CD4-positive, alpha-beta T cell (primary cell): ENCODE measurements at regions not wholly inside any gene's neighbourhood (a gene's known extent, or its start where the extent isn't known, plus 50 kb on each side); places are given as distances from the start of the nearest gene placed in this dataset.

ENCODE experiments used
- ATAC-seq: fragments of 200-7000 bp; cut with Tn5 transposase; one replicate; pipeline ENCODE4 v1.10.0; 2022; ENCODE audit warnings: mild to moderate bottlenecking; ENCODE audit not compliant: poor library complexity
- CTCF ChIA-PET: fragments of 350-600 bp; sonication (Branson Sonifier 250); formaldehyde crosslinking; loops from one replicate; lab custom pipeline; 2021; ENCODE audit warnings: antibody characterized with exemption, inconsistent platforms; lab: Charles Lee
- POLR2A ChIA-PET: fragments of 350-600 bp; sonication (Branson Sonifier 250); formaldehyde crosslinking; loops from one replicate; lab custom pipeline; 2021; ENCODE audit warnings: antibody characterized with exemption, inconsistent platforms; lab: Charles Lee
- DNase-seq, 14 experiments: peaks; one replicate each; pipeline ENCODE4 v3.0.0-alpha.2; 2013 to 2020; ENCODE audit warnings: mixed read lengths in 2 of 14
- H3K27ac ChIP-seq, 2 donors: one replicate each; pipeline versions ENCODE4 v1.5.1 to v1.7.0; 2013; ENCODE audit warnings: low read length in 2 of 2, low read depth in 1 of 2, mild to moderate bottlenecking in 1 of 2
- H3K27me3 ChIP-seq, 2 experiments: 1 replicate in 1 of 2; 2 replicates in 1 of 2; pipeline versions ENCODE4 v1.6.1 to v1.7.0; 2013; ENCODE audit warnings: low read length in 2 of 2, control low read depth in 1 of 2, mild to moderate bottlenecking in 1 of 2, moderate library complexity in 1 of 2; ENCODE audit not compliant: insufficient read depth in 2 of 2, control insufficient read depth in 1 of 2
- H3K36me3 ChIP-seq: one replicate; pipeline ENCODE4 v1.6.1; 2013; ENCODE audit warnings: low read length, control low read depth; ENCODE audit not compliant: insufficient read depth
- H3K4me1 ChIP-seq: one replicate; pipeline ENCODE4 v1.6.1; 2013; ENCODE audit warnings: low read length, control low read depth; ENCODE audit not compliant: insufficient read depth
- H3K4me3 ChIP-seq: one replicate; pipeline ENCODE4 v1.5.1; 2013; ENCODE audit warnings: mild to moderate bottlenecking, low read length, moderate library complexity
- H3K9me3 ChIP-seq, 2 experiments: 1 replicate in 1 of 2; 2 replicates in 1 of 2; pipeline versions ENCODE4 v1.6.1 to v1.7.0; 2013; ENCODE audit warnings: low read length in 2 of 2, mild to moderate bottlenecking in 2 of 2, control low read depth in 1 of 2, moderate library complexity in 1 of 2; ENCODE audit not compliant: control insufficient read depth in 1 of 2, insufficient read depth in 1 of 2
- H3K27ac Mint-ChIP-seq: one replicate; pipeline ENCODE4 v1.8.0; 2020; ENCODE audit warnings: mixed read lengths
- H3K27me3 Mint-ChIP-seq: one replicate; pipeline ENCODE4 v1.8.0; 2021; ENCODE audit warnings: mixed read lengths
- H3K36me3 Mint-ChIP-seq: one replicate; pipeline ENCODE4 v1.8.0; 2021; ENCODE audit warnings: low read depth, mixed read lengths
- H3K4me1 Mint-ChIP-seq: one replicate; pipeline ENCODE4 v1.8.0; 2021; ENCODE audit warnings: low read depth, mixed read lengths
- H3K4me3 Mint-ChIP-seq: one replicate; pipeline ENCODE4 v1.8.0; 2020; ENCODE audit warnings: mild to moderate bottlenecking, mixed read lengths
- H3K9me3 Mint-ChIP-seq: one replicate; pipeline ENCODE4 v1.8.0; 2020; ENCODE audit warnings: mixed read lengths
- intact Hi-C, 2 experiments: fragments of 100-400 bp; cut with DNase I in 1 of 2; cut with micrococcal nuclease in 1 of 2; formaldehyde crosslinking; loops; one replicate each; pipeline versions ENCODE4 v1.15.1 to v1.9.0; 2023 to 2025; cut with DNase I, micrococcal nuclease
- TF ChIP-seq, protein P1 (sequence below): fragments of 200-600 bp; IDR thresholded peaks from one replicate; pipeline ENCODE4 v1.8.0; 2022; ENCODE audit warnings: antibody characterized with exemption, mild to moderate bottlenecking

DNA sequence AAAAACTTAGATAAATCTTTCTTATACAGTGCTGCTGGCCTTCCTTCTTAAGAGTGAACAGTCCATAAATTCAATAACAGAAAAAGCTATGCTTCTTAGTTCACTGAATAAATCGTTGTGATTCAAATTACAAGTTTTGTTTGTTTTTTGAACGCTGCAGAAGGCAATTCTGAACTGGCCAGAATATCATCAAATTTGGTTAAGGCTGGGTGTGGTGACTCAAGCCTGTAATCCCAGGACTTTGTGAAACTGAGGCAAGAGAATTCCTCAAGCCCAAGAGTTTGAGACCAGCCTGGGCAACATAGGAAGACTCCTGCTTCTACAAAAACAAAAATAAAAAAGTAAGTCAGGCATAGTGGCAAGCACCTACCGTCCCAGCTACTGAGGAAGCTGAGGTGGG, 111.2 kb upstream of the SLC39A10 start:
- DNase-seq (no peak), ATAC-seq (no peak)
- intact Hi-C loops: no loop called here
- TF ChIP-seq, protein P1, sequence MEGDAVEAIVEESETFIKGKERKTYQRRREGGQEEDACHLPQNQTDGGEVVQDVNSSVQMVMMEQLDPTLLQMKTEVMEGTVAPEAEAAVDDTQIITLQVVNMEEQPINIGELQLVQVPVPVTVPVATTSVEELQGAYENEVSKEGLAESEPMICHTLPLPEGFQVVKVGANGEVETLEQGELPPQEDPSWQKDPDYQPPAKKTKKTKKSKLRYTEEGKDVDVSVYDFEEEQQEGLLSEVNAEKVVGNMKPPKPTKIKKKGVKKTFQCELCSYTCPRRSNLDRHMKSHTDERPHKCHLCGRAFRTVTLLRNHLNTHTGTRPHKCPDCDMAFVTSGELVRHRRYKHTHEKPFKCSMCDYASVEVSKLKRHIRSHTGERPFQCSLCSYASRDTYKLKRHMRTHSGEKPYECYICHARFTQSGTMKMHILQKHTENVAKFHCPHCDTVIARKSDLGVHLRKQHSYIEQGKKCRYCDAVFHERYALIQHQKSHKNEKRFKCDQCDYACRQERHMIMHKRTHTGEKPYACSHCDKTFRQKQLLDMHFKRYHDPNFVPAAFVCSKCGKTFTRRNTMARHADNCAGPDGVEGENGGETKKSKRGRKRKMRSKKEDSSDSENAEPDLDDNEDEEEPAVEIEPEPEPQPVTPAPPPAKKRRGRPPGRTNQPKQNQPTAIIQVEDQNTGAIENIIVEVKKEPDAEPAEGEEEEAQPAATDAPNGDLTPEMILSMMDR: no peak
- Mint-ChIP-seq H3K9me3 (peaks cover 12% of the 10 kb centered on the region), H3K4me1 (peaks cover 51% of the 10 kb centered on the region), H3K4me3 (no peak overlapping the region), H3K27me3 (no peaks in the 10 kb centered on the region), H3K36me3 (peaks cover 8% of the 10 kb centered on the region), H3K27ac (no peak overlapping the region)
- Histone ChIP-seq H3K27me3 (no peaks in the 10 kb centered on the region), H3K36me3 (no peaks in the 10 kb centered on the region), H3K27ac (no peak overlapping the region), H3K9me3 (peaks cover 0 to 11% of the 10 kb centered on the region in 2 experiments), H3K4me1 (peaks cover 27% of the 10 kb centered on the region), H3K4me3 (no peak overlapping the region)
- CTCF ChIA-PET: interaction anchor here (2.1 kb wide), 1 partner anchor 11 kb away, joined by 7 read pairs; no protein-coding TSS in a partner anchor
- POLR2A ChIA-PET: interaction anchor here (0.9 kb wide), 1 partner anchor 10 kb away, joined by 3 read pairs; no protein-coding TSS in a partner anchor

DNA sequence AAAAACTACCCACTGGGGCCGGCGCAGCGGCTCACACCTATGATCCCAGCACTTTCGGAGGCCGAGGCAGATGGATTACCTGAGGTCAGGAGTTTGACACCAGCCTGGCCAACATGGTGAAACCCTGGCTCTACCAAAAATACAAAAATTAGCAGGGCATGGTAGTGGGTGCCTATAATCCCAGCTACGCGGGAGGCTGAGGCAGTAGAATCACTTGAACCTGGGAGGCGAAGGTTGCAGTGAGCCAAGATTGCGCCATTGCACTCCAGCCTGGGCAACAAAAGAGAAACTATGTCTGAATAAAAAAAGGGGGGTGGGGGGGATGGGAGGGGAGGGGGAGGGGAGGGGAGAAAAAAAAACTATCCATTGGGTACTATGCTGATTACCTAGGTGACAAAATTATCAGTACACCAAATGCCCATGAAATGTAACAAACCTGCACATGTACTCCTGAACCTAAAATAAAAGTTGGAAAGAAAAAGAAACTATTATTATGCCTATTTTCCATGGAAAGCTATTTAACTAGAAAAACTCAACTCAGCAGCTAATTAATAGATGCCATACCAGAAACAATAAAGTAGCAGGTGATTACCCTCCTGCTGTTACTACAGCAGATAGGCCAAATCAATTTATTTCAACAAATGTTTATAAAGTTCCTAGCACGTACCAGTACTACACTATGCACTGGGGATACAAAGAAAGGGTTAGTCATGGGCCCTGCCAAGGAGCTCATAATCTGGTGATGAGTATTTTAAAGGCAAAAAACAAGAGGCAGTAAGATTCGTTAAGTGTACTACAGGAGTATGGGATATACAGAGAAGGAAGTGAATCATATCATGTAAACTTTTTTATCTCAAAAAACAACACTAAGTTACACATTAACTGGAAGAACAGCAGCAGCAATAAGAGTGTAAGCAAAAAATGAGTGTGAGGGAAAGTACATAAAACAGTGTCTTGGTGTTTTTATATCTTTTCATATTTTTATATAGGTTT, 112.8 kb upstream of the SLC39A10 start:
- peak in 1 of 14 experiments; percentile 37 for DNase-seq
- Histone ChIP-seq H3K9me3 (peaks cover 0 to 11% of the 10 kb centered on the region in 2 experiments), H3K36me3 (no peaks in the 10 kb centered on the region), H3K4me1 (peaks cover 27% of the 10 kb centered on the region), H3K27me3 (no peaks in the 10 kb centered on the region), H3K4me3 (no peak overlapping the region), H3K27ac (peak overlapping the region; percentile 35 to 46)
- Mint-ChIP-seq H3K9me3 (peaks cover 9% of the 10 kb centered on the region), H3K27ac (peak overlapping the region; percentile 74), H3K4me1 (peaks cover 51% of the 10 kb centered on the region), H3K27me3 (no peaks in the 10 kb centered on the region), H3K36me3 (peaks cover 8% of the 10 kb centered on the region), H3K4me3 (no peak overlapping the region)
- intact Hi-C loops: no loop called here
- TF ChIP-seq, protein P1: no peak
- ATAC-seq: peak; percentile 48
- ChIA-PET CTCF (interaction anchor here (1.0 to 2.1 kb wide), 3 partner anchors 10 to 116 kb away, joined by 3 to 9 read pairs (median 7); no protein-coding TSS in a partner anchor), POLR2A (interaction anchor here (1.1 to 1.6 kb wide), 5 partner anchors 10 to 112 kb away, joined by 4 to 7 read pairs (median 5); partner anchors contain the start of gene SLC39A10)

- H3K27ac ChIP-seq: peak overlapping the region in 1 of 2 donors; percentile 46
- intact Hi-C loops: no loop called here
- H3K4me1 ChIP-seq: peaks cover 28% of the 10 kb centered on the region
- TF ChIP-seq, protein P1: no peak
- ATAC-seq (no peak), DNase-seq (peak in 1 of 14 experiments; percentile 49)
- H3K9me3 Mint-ChIP-seq: peaks cover 13% of the 10 kb centered on the region
- POLR2A ChIA-PET: interaction anchor here (0.9 to 1.0 kb wide), 3 partner anchors 10 to 49 kb away, joined by 5 to 6 read pairs (median 5); no protein-coding TSS in a partner anchor
- H3K4me1 Mint-ChIP-seq: peaks cover 54% of the 10 kb centered on the region
- H3K36me3 Mint-ChIP-seq: peaks cover 8% of the 10 kb centered on the region
- CTCF ChIA-PET: interaction anchor here (1.0 to 1.3 kb wide), 2 partner anchors 9 to 45 kb away, joined by 3 to 7 read pairs; no protein-coding TSS in a partner anchor
- no peak overlapping the region for H3K4me3 Mint-ChIP-seq
- no peak overlapping the region for H3K4me3 ChIP-seq
- peaks cover 0 to 7% of the 10 kb centered on the region in 2 experiments for H3K9me3 ChIP-seq
- peak overlapping the region; percentile 74 for H3K27ac Mint-ChIP-seq
- H3K36me3 ChIP-seq: no peaks in the 10 kb centered on the region
- H3K27me3 ChIP-seq: no peaks in the 10 kb centered on the region
- H3K27me3 Mint-ChIP-seq: no peaks in the 10 kb centered on the region
Measured at GRCh38 chr2:195543063-195543462, 114.0 kb upstream of the SLC39A10 start.
